ENCODE measurements at regions not wholly inside any gene's neighbourhood (a gene's known extent, or its start where the extent isn't known, plus 50 kb on each side); places are given as distances from the start of the nearest gene placed in this dataset.

DNA sequence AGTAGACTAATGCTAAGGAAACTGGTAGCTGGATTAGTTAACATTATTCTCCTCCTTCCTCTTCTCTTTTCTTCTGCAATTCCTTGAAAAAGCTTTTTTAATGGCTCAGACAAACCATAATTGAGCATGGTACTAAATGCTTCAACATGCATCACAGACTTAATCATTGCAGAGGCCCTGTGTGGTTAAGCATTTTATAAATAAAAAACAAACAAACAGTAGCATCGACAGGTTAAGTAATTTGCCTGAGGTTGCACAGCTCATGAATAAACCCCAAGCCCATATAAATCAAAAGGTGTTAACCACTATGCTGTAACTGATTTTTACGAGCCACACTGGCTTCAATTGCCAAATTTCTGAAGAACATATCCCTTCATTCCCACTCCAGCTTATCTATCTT is 462.1 kb downstream of the LMO4 start:
- H4K20me1 ChIP-seq (ENCODE audit: control insufficient read depth, insufficient read depth), result no peaks in the 10 kb centered on the region
- 11% methylated on average over 2 of the region's 2 CpGs for WGBS (ENCODE audit: insufficient coverage, insufficient replicate concordance, low lambda C conversion rate, missing lambda C conversion rate)
- POLR2A ChIA-PET, result no interaction called here
- SMC1A ChIA-PET (ENCODE audit: uncharacterized antibody, unreplicated experiment), result no interaction called here
- no peaks in the 10 kb centered on the region for H3K36me3 ChIP-seq (ENCODE audit: control insufficient read depth in 2 of 2, insufficient read depth in 2 of 2, low read length in 1 of 2)
- H3K27me3 ChIP-seq (replicated peaks in 1 of 2; ENCODE audit: control insufficient read depth in 2 of 2, insufficient read depth in 2 of 2, low read length in 1 of 2), result no peaks in the 10 kb centered on the region
- H3K27ac ChIP-seq (ENCODE audit: control insufficient read depth, insufficient read depth), result no peak overlapping the region
- no peak overlapping the region for H3K9ac ChIP-seq (ENCODE audit: control insufficient read depth, insufficient read depth, low read length)
- FAIRE-seq (no peak), ATAC-seq (no peak), DNase-seq (ENCODE audit: low read depth, low spot score) (no peak)
- RAD21 ChIA-PET (ENCODE audit: unreplicated experiment), result no interaction called here
- H3K4me3 ChIP-seq, result no peak overlapping the region
- TF ChIP-seq MEF2A (IDR thresholded peaks at IDR 0.05; ENCODE audit: insufficient read depth, low read depth, low read length), result no peak
- TF ChIP-seq, protein P1, sequence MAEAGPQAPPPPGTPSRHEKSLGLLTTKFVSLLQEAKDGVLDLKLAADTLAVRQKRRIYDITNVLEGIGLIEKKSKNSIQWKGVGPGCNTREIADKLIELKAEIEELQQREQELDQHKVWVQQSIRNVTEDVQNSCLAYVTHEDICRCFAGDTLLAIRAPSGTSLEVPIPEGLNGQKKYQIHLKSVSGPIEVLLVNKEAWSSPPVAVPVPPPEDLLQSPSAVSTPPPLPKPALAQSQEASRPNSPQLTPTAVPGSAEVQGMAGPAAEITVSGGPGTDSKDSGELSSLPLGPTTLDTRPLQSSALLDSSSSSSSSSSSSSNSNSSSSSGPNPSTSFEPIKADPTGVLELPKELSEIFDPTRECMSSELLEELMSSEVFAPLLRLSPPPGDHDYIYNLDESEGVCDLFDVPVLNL (IDR thresholded peaks at IDR 0.05; ENCODE audit: low read depth, low read length), result no peak
- no peak for TF ChIP-seq EZH2 (IDR thresholded peaks at IDR 0.05; ENCODE audit: borderline replicate concordance, control insufficient read depth, low read depth, low read length)
- TF ChIP-seq, protein P2, sequence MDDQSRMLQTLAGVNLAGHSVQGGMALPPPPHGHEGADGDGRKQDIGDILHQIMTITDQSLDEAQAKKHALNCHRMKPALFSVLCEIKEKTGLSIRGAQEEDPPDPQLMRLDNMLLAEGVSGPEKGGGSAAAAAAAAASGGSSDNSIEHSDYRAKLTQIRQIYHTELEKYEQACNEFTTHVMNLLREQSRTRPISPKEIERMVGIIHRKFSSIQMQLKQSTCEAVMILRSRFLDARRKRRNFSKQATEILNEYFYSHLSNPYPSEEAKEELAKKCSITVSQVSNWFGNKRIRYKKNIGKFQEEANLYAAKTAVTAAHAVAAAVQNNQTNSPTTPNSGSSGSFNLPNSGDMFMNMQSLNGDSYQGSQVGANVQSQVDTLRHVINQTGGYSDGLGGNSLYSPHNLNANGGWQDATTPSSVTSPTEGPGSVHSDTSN (IDR thresholded peaks at IDR 0.05; ENCODE audit: insufficient replicate concordance, low read depth, low read length), result no peak
- TF ChIP-seq, protein P3, sequence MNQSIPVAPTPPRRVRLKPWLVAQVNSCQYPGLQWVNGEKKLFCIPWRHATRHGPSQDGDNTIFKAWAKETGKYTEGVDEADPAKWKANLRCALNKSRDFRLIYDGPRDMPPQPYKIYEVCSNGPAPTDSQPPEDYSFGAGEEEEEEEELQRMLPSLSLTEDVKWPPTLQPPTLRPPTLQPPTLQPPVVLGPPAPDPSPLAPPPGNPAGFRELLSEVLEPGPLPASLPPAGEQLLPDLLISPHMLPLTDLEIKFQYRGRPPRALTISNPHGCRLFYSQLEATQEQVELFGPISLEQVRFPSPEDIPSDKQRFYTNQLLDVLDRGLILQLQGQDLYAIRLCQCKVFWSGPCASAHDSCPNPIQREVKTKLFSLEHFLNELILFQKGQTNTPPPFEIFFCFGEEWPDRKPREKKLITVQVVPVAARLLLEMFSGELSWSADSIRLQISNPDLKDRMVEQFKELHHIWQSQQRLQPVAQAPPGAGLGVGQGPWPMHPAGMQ (IDR thresholded peaks at IDR 0.05; ENCODE audit: borderline replicate concordance), result no peak
- TF ChIP-seq HDAC6 (IDR thresholded peaks at IDR 0.05; ENCODE audit: unreplicated experiment), result no peak
- no peaks in the 10 kb centered on the region for H3K4me1 ChIP-seq (ENCODE audit: control insufficient read depth, insufficient read depth, low read length)
- intact Hi-C loops (cut with micrococcal nuclease; ENCODE audit: unreplicated experiment) (no loop called here), in situ Hi-C loops (cut with MboI) (no loop called here)
- CTCF ChIA-PET, result no interaction called here
- no peaks in the 10 kb centered on the region for H3K9me3 ChIP-seq (replicated peaks; ENCODE audit: control insufficient read depth, insufficient read depth, low read length)
- no peak overlapping the region for H3K4me2 ChIP-seq (ENCODE audit: control insufficient read depth, insufficient read depth)
- no peak overlapping the region for H2AFZ ChIP-seq (ENCODE audit: control insufficient read depth, low read depth, low read length)
- BruUV-seq (replicated peaks), result no TSS peak
- H3K79me2 ChIP-seq (ENCODE audit: control insufficient read depth, insufficient read depth, low read length), result no peaks in the 10 kb centered on the region

All from GM12878 (cell line).